ENCODE measurements at regions not wholly inside any gene's neighbourhood (a gene's known extent, or its start where the extent isn't known, plus 50 kb on each side); places are given as distances from the start of the nearest gene placed in this dataset.
A peak's percentile ranks its signal among the peaks of the same experiment; 100 is the strongest.

DNA sequence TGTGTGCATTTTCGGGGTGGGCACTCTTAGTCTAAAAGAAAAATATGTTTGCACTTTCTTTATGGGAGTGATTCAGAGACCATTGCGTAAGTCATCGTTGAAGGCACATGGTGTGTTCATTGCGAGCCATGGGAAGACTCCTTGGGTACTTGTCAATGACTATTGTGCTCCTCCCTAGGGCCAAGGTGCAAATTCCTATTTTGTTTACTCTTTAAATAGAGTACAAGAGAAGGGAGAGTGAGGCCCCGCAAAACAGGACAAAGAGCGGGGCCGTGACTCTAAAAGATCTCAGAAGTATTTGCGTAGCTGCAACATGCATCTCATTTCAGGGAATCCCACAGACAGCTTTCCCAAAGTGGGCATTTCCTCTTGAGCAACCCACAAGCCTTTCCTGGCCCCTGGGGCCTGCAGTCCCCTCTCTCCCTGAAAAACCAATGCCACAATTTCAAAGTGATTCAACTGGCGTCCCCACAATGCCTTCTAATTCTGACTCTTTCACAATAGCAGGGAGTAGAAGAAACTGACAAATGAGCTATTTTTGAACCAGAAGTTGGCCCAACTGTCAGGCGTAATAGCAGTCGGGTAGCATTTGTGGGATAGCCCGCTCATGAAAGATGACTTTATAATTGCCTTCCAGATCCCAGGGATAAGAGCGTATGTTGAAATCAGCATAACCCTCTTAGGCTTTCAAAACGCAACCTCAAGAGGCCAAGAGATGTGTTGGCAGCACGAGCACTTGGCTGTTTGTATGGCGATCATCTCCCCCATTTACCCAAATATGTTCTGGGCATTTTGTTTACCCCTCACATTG lies 277.9 kb upstream of the BMP2 start (continued):
- TF ChIP-seq ATAD3A (CRISPR knock-in tag; IDR thresholded peaks at IDR 0.05) (no peak), NFIB (CRISPR knock-in tag; IDR thresholded peaks at IDR 0.05; ENCODE audit: borderline replicate concordance) (no peak), KDM2A (CRISPR knock-in tag; IDR thresholded peaks at IDR 0.05; ENCODE audit: borderline replicate concordance, low read depth) (no peak), IRX3 (CRISPR knock-in tag; IDR thresholded peaks at IDR 0.05; ENCODE audit: borderline replicate concordance, low read depth) (no peak), PHF21A (CRISPR knock-in tag; IDR thresholded peaks at IDR 0.05) (peak; percentile 53; the same call in 1 of the 2 replicates), ISL2 (CRISPR knock-in tag; IDR thresholded peaks at IDR 0.05) (no peak), KDM1A (CRISPR knock-in tag; IDR thresholded peaks at IDR 0.05) (0 out of 2 replicates have a peak, but pooled peaks have one; percentile 36), SNAI1 (CRISPR knock-in tag; IDR thresholded peaks at IDR 0.05; ENCODE audit: borderline replicate concordance) (no peak), RCOR2 (CRISPR knock-in tag; IDR thresholded peaks at IDR 0.05) (no peak), ZNF432 (CRISPR knock-in tag; IDR thresholded peaks at IDR 0.05; ENCODE audit: borderline replicate concordance) (no peak), EEA1 (CRISPR knock-in tag; IDR thresholded peaks at IDR 0.05; ENCODE audit: borderline replicate concordance) (no peak), ZNF782 (CRISPR knock-in tag; IDR thresholded peaks at IDR 0.05; ENCODE audit: borderline replicate concordance) (no peak), ZNF234 (CRISPR knock-in tag; conservative IDR thresholded peaks at IDR 0.05) (no peak)
- TF ChIP-seq, protein P1, sequence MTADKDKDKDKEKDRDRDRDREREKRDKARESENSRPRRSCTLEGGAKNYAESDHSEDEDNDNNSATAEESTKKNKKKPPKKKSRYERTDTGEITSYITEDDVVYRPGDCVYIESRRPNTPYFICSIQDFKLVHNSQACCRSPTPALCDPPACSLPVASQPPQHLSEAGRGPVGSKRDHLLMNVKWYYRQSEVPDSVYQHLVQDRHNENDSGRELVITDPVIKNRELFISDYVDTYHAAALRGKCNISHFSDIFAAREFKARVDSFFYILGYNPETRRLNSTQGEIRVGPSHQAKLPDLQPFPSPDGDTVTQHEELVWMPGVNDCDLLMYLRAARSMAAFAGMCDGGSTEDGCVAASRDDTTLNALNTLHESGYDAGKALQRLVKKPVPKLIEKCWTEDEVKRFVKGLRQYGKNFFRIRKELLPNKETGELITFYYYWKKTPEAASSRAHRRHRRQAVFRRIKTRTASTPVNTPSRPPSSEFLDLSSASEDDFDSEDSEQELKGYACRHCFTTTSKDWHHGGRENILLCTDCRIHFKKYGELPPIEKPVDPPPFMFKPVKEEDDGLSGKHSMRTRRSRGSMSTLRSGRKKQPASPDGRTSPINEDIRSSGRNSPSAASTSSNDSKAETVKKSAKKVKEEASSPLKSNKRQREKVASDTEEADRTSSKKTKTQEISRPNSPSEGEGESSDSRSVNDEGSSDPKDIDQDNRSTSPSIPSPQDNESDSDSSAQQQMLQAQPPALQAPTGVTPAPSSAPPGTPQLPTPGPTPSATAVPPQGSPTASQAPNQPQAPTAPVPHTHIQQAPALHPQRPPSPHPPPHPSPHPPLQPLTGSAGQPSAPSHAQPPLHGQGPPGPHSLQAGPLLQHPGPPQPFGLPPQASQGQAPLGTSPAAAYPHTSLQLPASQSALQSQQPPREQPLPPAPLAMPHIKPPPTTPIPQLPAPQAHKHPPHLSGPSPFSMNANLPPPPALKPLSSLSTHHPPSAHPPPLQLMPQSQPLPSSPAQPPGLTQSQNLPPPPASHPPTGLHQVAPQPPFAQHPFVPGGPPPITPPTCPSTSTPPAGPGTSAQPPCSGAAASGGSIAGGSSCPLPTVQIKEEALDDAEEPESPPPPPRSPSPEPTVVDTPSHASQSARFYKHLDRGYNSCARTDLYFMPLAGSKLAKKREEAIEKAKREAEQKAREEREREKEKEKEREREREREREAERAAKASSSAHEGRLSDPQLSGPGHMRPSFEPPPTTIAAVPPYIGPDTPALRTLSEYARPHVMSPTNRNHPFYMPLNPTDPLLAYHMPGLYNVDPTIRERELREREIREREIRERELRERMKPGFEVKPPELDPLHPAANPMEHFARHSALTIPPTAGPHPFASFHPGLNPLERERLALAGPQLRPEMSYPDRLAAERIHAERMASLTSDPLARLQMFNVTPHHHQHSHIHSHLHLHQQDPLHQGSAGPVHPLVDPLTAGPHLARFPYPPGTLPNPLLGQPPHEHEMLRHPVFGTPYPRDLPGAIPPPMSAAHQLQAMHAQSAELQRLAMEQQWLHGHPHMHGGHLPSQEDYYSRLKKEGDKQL (CRISPR knock-in tag; IDR thresholded peaks at IDR 0.05; ENCODE audit: low read depth): no peak
- TF ChIP-seq, protein P2, sequence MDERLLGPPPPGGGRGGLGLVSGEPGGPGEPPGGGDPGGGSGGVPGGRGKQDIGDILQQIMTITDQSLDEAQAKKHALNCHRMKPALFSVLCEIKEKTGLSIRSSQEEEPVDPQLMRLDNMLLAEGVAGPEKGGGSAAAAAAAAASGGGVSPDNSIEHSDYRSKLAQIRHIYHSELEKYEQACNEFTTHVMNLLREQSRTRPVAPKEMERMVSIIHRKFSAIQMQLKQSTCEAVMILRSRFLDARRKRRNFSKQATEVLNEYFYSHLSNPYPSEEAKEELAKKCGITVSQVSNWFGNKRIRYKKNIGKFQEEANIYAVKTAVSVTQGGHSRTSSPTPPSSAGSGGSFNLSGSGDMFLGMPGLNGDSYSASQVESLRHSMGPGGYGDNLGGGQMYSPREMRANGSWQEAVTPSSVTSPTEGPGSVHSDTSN (CRISPR knock-in tag; IDR thresholded peaks at IDR 0.05): no peak
- TF ChIP-seq, protein P3, sequence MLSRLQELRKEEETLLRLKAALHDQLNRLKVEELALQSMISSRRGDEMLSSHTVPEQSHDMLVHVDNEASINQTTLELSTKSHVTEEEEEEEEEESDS (CRISPR knock-in tag; IDR thresholded peaks at IDR 0.05; ENCODE audit: borderline replicate concordance): no peak
- TF ChIP-seq, protein P4, sequence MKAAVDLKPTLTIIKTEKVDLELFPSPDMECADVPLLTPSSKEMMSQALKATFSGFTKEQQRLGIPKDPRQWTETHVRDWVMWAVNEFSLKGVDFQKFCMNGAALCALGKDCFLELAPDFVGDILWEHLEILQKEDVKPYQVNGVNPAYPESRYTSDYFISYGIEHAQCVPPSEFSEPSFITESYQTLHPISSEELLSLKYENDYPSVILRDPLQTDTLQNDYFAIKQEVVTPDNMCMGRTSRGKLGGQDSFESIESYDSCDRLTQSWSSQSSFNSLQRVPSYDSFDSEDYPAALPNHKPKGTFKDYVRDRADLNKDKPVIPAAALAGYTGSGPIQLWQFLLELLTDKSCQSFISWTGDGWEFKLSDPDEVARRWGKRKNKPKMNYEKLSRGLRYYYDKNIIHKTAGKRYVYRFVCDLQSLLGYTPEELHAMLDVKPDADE (CRISPR knock-in tag; IDR thresholded peaks at IDR 0.05): no peak
